ENCODE measurements at regions not wholly inside any gene's neighbourhood (a gene's known extent, or its start where the extent isn't known, plus 50 kb on each side); places are given as distances from the start of the nearest gene placed in this dataset.

DNA sequence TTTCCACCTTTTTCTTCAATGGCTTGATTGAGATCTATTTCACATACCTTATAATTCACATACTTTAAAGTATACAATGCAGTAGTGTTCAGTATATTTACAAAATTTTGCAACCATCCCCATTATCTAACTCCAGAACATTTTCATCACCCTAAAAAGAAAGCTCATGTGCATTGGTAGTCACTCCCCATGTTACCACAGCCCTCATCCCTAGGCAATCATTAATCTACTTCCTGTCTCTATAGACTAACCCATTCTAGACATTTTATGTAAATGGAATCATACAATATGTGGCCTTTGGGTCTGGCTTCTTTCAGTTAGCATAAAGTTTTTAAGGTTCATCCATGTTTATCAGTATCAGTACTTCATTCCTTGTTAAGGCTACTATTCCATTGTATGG is 214.2 kb downstream of the WDR11 start:
- DNase-seq: no peak
- no peak overlapping the region for H3K27ac ChIP-seq
- intact Hi-C loops (cut with DNase I): no loop called here
- no peak overlapping the region for H3K4me3 ChIP-seq
- no peak for TF ChIP-seq POLR2A (IDR thresholded peaks at IDR 0.05)
- TF ChIP-seq, protein P1, sequence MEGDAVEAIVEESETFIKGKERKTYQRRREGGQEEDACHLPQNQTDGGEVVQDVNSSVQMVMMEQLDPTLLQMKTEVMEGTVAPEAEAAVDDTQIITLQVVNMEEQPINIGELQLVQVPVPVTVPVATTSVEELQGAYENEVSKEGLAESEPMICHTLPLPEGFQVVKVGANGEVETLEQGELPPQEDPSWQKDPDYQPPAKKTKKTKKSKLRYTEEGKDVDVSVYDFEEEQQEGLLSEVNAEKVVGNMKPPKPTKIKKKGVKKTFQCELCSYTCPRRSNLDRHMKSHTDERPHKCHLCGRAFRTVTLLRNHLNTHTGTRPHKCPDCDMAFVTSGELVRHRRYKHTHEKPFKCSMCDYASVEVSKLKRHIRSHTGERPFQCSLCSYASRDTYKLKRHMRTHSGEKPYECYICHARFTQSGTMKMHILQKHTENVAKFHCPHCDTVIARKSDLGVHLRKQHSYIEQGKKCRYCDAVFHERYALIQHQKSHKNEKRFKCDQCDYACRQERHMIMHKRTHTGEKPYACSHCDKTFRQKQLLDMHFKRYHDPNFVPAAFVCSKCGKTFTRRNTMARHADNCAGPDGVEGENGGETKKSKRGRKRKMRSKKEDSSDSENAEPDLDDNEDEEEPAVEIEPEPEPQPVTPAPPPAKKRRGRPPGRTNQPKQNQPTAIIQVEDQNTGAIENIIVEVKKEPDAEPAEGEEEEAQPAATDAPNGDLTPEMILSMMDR (IDR thresholded peaks at IDR 0.05): no peak
- no peaks in the 10 kb centered on the region for H3K36me3 ChIP-seq (replicated peaks in 1 of 2)
- no peaks in the 10 kb centered on the region for H3K4me1 ChIP-seq (replicated peaks in 1 of 2)
- H3K27me3 ChIP-seq: no peaks in the 10 kb centered on the region
- no peaks in the 10 kb centered on the region for H3K9me3 ChIP-seq (replicated peaks in 1 of 3)

DNA sequence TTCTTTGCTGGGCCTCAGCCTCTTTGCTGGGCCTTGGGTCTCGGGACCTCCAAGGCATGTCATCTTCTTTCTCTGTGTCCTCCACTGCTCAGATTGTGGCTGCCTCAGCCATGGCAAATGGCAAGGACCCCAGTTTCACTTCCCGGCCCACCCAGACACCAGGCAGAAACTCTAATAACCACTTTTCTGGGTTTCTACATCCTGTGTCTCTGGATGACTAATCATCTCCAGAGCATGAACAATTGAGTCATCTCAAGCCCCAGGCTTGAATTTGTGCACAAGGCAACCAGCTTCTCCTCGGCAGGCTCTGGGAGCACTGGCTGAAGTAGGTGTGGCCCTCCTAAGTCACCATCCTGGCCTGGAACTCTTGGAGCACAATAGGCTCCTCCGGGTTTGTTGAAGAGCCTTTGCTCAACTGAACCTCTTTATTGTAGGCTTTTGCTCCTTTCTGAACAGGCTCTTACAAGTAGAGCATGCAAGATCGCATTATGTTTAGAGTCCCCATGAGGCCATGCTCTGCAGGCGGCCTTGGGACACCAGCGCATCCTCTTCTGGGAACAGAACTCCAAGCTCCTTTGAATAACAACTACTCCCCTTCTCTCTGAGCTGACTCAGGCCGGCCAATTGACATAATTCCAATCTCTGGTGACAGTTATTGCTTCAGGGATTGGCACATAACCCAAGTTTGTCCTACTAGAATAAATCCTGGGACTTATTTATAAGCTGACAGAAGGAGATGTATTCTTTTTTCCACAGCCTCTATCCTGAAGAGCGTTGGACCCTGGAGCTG is 218.1 kb downstream of the WDR11 start:
- peak in 3 of 7 donors; percentile 34 to 52 (median 49) for DNase-seq
- WGBS, 4 donors: 70 to 80% (median 76%) methylated on average over 8 to 9 of the region's 9 CpGs
- Histone ChIP-seq H3K36me3 (replicated peaks in 1 of 2) (no peaks in the 10 kb centered on the region), H3K27me3 (no peaks in the 10 kb centered on the region), H3K27ac (no peak overlapping the region), H3K4me3 (no peak overlapping the region), H3K4me1 (replicated peaks in 1 of 2) (no peaks in the 10 kb centered on the region), H3K9me3 (replicated peaks in 1 of 3) (no peaks in the 10 kb centered on the region)
- intact Hi-C loops (cut with DNase I): no loop called here
- TF ChIP-seq POLR2A (IDR thresholded peaks at IDR 0.05): no peak
- TF ChIP-seq, protein P1 (IDR thresholded peaks at IDR 0.05): no peak

DNA sequence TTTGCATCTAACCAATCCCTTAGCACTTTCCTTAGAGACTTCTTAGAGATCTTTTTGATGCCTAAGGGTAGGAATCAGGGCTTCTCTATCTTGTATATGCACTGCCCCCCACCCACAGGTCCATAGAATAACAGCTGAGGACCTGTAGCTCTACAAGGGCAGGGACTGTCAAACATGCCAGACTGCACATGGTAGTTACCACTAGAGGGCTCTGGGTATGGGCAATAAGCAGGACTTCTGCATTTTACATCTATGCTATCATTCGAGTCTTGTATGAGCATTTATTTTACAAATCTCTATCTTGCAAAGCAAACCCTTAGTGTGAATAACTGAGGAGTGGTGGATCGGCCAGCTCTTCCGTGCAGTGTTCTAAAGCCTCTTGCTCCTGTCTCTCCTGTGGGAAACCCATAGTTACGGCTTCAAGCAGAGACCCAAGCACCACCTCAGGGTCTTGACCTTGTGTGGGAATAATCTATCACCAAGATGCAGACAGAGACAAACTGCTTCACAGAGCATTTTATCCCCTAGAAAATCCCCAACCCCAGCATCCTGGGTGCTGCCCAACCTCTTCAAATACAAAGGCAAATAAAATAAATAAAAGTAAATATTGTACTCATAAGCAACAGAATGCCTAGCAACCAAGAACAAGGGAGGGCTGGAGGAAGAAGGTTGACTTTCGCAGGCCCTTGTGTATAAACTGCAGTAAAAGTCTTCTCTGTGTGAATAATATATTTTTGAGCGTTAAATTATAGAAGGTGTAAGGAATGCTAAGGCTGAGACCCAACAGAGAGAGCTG is 219.3 kb downstream of the WDR11 start:
- intact Hi-C loops (cut with DNase I): no loop called here
- WGBS, 4 donors: 78 to 84% (median 83%) methylated on average over 6 of the region's 6 CpGs

DNA sequence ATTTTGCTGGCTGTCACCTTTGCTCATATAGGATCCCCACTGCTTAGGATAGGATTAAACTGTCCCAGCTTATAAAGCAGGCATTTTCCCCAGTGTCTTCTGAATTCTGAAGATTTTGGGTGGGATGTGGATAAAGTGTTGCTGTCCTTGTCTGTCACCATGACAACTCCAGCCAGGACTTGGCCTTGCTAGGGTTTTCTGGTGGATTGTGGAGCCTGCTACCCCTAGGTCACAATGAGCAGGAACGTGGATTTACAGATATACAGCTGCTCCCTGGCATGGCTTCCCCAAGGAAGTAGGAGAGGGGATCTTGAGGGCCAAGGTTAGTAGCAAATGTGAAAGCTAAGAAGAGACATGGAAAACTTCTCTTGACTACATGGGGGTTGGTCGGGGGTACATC is 220.7 kb downstream of the WDR11 start:
- H3K9me3 ChIP-seq (replicated peaks in 1 of 3): no peaks in the 10 kb centered on the region
- DNase-seq: no peak
- no peak overlapping the region for H3K27ac ChIP-seq
- no peaks in the 10 kb centered on the region for H3K27me3 ChIP-seq
- no peaks in the 10 kb centered on the region for H3K36me3 ChIP-seq (replicated peaks in 1 of 2)
- H3K4me1 ChIP-seq (replicated peaks in 1 of 2): no peaks in the 10 kb centered on the region
- 76 to 85% (median 82%) methylated on average over 2 of the region's 2 CpGs for WGBS, 4 donors
- intact Hi-C loops (cut with DNase I): no loop called here
- H3K4me3 ChIP-seq: no peak overlapping the region
- TF ChIP-seq, protein P1 (IDR thresholded peaks at IDR 0.05): no peak
- TF ChIP-seq POLR2A (IDR thresholded peaks at IDR 0.05): no peak

More for the DNA sequence above, 219.3 kb downstream of the WDR11 start:
- H3K36me3 ChIP-seq (replicated peaks in 1 of 2): no peaks in the 10 kb centered on the region
- no peaks in the 10 kb centered on the region for H3K4me1 ChIP-seq (replicated peaks in 1 of 2)
- H3K9me3 ChIP-seq (replicated peaks in 1 of 3): no peaks in the 10 kb centered on the region
- no peaks in the 10 kb centered on the region for H3K27me3 ChIP-seq
- no peak overlapping the region for H3K27ac ChIP-seq
- no peak overlapping the region for H3K4me3 ChIP-seq
- DNase-seq: no peak
- no peak for TF ChIP-seq POLR2A (IDR thresholded peaks at IDR 0.05)
- TF ChIP-seq, protein P1 (IDR thresholded peaks at IDR 0.05): peak; percentile 14 to 42 (median 26)
